ENCODE measurements at regions not wholly inside any gene's neighbourhood (a gene's known extent, or its start where the extent isn't known, plus 50 kb on each side); places are given as distances from the start of the nearest gene placed in this dataset.

- H3K4me3 ChIP-seq (ENCODE audit: low read depth, low read length), result no peak overlapping the region
- no peak for TF ChIP-seq CTCF (IDR thresholded peaks at IDR 0.05; ENCODE audit: insufficient read depth, low read depth, low read length, missing control alignments)
- no peak for DNase-seq (ENCODE audit: low read depth)
Measured at GRCh38 chr12:89250636-89251035, 101.7 kb downstream of the DUSP6 start.

- H3K4me3 ChIP-seq (ENCODE audit: low read depth, low read length), result no peak overlapping the region
- no peak for TF ChIP-seq CTCF (IDR thresholded peaks at IDR 0.05; ENCODE audit: insufficient read depth, low read depth, low read length, missing control alignments)
- DNase-seq (ENCODE audit: low read depth), result no peak
Measured at GRCh38 chr12:89250213-89250612, 102.1 kb downstream of the DUSP6 start.

GRCh38 chr12:89247967-89248366, 104.3 kb downstream of the DUSP6 start:
- TF ChIP-seq CTCF (IDR thresholded peaks at IDR 0.05; ENCODE audit: insufficient read depth, low read depth, low read length, missing control alignments), result no peak

GRCh38 chr12:89247541-89247942, 104.8 kb downstream of the DUSP6 start:
- no peak overlapping the region for H3K4me3 ChIP-seq (ENCODE audit: low read depth, low read length)
- TF ChIP-seq CTCF (IDR thresholded peaks at IDR 0.05; ENCODE audit: insufficient read depth, low read depth, low read length, missing control alignments), result no peak
- no peak for DNase-seq (ENCODE audit: low read depth)

More at GRCh38 chr12:89247967-89248366, 104.3 kb downstream of the DUSP6 start:
- no peak for DNase-seq (ENCODE audit: low read depth)
- H3K4me3 ChIP-seq (ENCODE audit: low read depth, low read length), result no peak overlapping the region

- no peak overlapping the region for H3K4me3 ChIP-seq (ENCODE audit: low read depth, low read length)
- no peak for DNase-seq (ENCODE audit: low read depth)
- no peak for TF ChIP-seq CTCF (IDR thresholded peaks at IDR 0.05; ENCODE audit: insufficient read depth, low read depth, low read length, missing control alignments)
Measured at GRCh38 chr12:89245090-89245489, 107.2 kb downstream of the DUSP6 start.

- TF ChIP-seq CTCF (IDR thresholded peaks at IDR 0.05; ENCODE audit: insufficient read depth, low read depth, low read length, missing control alignments), result no peak
- H3K4me3 ChIP-seq (ENCODE audit: low read depth, low read length), result no peak overlapping the region
- DNase-seq (ENCODE audit: low read depth), result peak; percentile 22
Measured at GRCh38 chr12:89244536-89244935, 107.8 kb downstream of the DUSP6 start.

- no peak for TF ChIP-seq CTCF (IDR thresholded peaks at IDR 0.05; ENCODE audit: insufficient read depth, low read depth, low read length, missing control alignments)
- H3K4me3 ChIP-seq (ENCODE audit: low read depth, low read length), result no peak overlapping the region
- no peak for DNase-seq (ENCODE audit: low read depth)
Measured at GRCh38 chr12:89243771-89244170, 108.5 kb downstream of the DUSP6 start.

Measured in GM12865 (cell line).